Lower leg skin (tissue), 4 donors: ENCODE measurements at regions not wholly inside any gene's neighbourhood (a gene's known extent, or its start where the extent isn't known, plus 50 kb on each side); places are given as distances from the start of the nearest gene placed in this dataset.

Experiments
- DNase-seq, 2 donors: peaks; one replicate each; pipeline ENCODE4 v3.0.0-alpha.2; 2019; ENCODE audit warnings: low spot score in 2 of 2
- H3K4me3 ChIP-seq: fragments of 200-600 bp; sonication (generic); 2 replicates; pipeline ENCODE4 v1.5.1; 2017; ENCODE audit warnings: mild to moderate bottlenecking, low read depth; ENCODE audit not compliant: poor library complexity, severe bottlenecking
- POLR2A ChIP-seq, 2 donors: fragments of 450-650 bp; IDR thresholded peaks; one replicate each; pipeline ENCODE4 v1.6.1; 2016 to 2017; ENCODE audit warnings: antibody characterized with exemption in 2 of 2, mild to moderate bottlenecking in 1 of 2, moderate library complexity in 1 of 2
- WGBS, 2 donors: methylation state at CpG; one replicate each; pipeline ENCODE4 v1.1.5; 2018; 5-methylcytosine and 5-hydroxymethylcytosine counted together
- intact Hi-C: fragments of 100-400 bp; cut with DNase I; formaldehyde crosslinking; loops from one replicate; pipeline ENCODE4 v1.15.0; 2023; ENCODE audit warnings: low total_unique reads
- TF ChIP-seq, protein P1 (sequence below), 3 donors: fragments of 450-650 bp; IDR thresholded peaks; one replicate each; pipeline ENCODE4 v1.5.1; 2016; ENCODE audit warnings: antibody characterized with exemption in 3 of 3, mild to moderate bottlenecking in 3 of 3, moderate library complexity in 2 of 3

DNA sequence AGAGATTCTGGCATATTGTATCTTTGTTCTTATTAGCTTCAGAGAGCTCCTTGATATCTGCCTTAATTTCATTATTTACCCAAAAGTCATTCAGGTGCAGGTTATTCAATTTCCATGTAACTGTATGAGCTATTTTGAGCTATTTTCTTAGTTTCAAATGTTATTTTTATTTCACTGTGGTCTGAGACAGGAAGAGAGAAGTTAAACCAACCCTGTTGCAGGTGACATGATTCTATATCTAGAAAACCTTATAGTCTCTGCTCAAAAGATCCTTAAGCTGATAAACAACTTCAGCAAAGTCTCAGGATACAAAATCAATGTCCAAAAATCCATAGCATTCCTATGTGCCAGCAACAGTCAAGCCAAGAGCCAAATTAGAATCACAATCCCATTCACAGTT is 1644.0 kb upstream of the B3GALT2 start:
- H3K4me3 ChIP-seq, result no peak overlapping the region
- no peak for DNase-seq
- no peak for TF ChIP-seq POLR2A (IDR thresholded peaks at IDR 0.05)
- TF ChIP-seq, protein P1, sequence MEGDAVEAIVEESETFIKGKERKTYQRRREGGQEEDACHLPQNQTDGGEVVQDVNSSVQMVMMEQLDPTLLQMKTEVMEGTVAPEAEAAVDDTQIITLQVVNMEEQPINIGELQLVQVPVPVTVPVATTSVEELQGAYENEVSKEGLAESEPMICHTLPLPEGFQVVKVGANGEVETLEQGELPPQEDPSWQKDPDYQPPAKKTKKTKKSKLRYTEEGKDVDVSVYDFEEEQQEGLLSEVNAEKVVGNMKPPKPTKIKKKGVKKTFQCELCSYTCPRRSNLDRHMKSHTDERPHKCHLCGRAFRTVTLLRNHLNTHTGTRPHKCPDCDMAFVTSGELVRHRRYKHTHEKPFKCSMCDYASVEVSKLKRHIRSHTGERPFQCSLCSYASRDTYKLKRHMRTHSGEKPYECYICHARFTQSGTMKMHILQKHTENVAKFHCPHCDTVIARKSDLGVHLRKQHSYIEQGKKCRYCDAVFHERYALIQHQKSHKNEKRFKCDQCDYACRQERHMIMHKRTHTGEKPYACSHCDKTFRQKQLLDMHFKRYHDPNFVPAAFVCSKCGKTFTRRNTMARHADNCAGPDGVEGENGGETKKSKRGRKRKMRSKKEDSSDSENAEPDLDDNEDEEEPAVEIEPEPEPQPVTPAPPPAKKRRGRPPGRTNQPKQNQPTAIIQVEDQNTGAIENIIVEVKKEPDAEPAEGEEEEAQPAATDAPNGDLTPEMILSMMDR (IDR thresholded peaks at IDR 0.05), result no peak
- intact Hi-C loops, result no loop called here

DNA sequence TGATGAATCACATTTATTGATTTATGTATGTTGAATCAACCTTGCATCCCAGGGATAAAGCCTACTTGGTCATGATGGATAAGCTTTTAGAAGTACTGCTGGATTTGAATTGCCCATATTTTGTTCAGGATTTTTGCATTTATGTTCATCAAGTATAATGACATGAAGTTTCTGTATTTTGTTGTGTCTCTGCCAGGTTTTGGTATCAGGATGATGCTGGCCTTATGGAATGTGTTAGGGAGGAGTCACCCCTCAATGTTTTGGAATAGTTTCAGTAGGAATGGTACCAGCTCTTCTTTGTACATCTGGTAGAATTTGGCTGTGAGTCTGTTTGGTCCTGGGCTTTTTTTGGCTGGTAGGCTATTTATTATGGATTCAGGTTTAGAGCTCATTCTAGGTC is 1643.1 kb upstream of the B3GALT2 start:
- no peak overlapping the region for H3K4me3 ChIP-seq
- intact Hi-C loops, result no loop called here
- DNase-seq, result no peak
- TF ChIP-seq, protein P1 (IDR thresholded peaks at IDR 0.05), result no peak
- no peak for TF ChIP-seq POLR2A (IDR thresholded peaks at IDR 0.05)

DNA sequence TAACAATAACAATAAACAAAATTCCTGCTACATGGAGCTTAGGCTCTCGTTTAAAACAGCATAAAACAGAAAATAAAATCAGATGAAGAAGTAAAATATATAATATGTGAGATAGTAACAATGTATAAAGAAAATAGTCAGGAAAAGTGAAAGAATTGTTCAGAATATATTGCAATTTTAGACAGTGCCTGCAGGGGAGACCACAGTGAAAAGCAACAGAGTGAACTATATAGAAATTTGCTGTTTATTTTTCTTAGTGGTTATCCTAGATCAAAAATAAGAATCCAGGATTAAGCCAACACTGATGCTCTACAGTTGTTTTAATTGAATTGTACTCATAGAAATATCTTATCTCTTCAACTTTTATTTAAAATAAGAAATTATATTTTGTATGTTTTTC is 1639.0 kb upstream of the B3GALT2 start:
- intact Hi-C loops, result no loop called here
- DNase-seq, result no peak
- WGBS, 2 donors, result 47 to 50% methylated on average over 1 of the region's 1 CpG
- H3K4me3 ChIP-seq, result no peak overlapping the region
- no peak for TF ChIP-seq POLR2A (IDR thresholded peaks at IDR 0.05)
- TF ChIP-seq, protein P1 (IDR thresholded peaks at IDR 0.05), result no peak

DNA sequence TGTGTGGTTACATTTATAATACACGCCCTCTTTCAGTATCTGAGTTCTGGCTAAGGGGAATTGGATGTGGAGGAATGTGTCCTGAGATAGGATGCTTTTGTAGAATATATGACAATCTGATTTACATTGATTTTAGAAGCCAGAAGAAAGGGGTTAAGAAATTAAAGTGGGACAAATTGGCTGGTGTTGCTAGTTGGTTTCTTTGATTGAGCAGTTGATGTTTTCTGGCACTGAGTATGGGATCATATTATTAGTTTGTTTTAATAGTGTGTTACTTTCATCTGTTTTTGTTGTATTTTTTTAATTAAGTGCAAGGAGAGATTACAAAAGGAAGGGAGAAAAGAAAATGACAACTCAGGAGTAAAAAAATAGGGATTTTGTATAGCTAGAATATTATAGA is 1634.7 kb upstream of the B3GALT2 start:
- no peak overlapping the region for H3K4me3 ChIP-seq
- no peak for DNase-seq
- 93 to 96% methylated on average over 1 of the region's 1 CpG for WGBS, 2 donors
- no peak for TF ChIP-seq POLR2A (IDR thresholded peaks at IDR 0.05)
- TF ChIP-seq, protein P1 (IDR thresholded peaks at IDR 0.05), result no peak
- intact Hi-C loops, result no loop called here

DNA sequence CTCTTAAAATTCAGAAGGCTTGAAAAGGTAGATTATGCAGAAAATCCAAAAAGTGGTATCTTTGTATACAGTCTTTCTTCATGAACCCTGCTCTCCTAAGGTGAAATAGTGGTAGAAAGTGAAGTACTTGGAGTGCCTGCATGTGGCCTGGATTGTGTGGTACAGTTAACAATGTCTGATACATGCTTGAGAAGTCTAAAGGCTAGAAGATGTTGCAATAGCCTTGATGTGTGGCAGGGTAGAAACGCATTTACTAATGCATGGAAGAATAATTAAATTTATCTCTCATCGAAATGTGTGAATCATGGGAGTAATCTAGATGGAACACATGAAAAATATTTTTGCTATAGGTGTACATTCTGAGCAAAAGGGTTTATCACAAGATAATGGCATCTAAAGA is 1632.3 kb upstream of the B3GALT2 start:
- WGBS, 2 donors, result 77 to 85% methylated on average over 2 of the region's 2 CpGs
- intact Hi-C loops, result no loop called here

DNA sequence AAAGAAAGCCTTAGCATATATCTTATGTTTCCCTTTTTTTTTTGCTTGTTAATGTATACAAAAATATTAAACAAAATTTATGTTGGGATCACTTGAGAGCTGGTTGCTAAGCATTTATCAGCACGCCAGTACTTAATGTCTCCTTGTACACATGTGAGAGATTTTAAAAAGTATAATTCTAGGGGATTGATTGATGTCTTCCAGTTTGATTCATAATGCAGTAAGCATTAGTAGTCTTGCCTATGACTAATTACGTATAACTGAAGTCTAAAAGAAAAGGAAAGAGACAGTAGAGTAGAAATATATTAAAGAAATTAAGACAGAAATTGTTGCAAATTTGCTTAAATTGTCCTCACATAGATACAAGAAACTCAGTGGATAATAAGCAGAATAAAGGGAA is 1630.4 kb upstream of the B3GALT2 start:
- TF ChIP-seq POLR2A (IDR thresholded peaks at IDR 0.05), result no peak
- TF ChIP-seq, protein P1 (IDR thresholded peaks at IDR 0.05), result no peak
- intact Hi-C loops, result no loop called here
- no peak overlapping the region for H3K4me3 ChIP-seq
- 81 to 87% methylated on average over 2 of the region's 2 CpGs for WGBS, 2 donors
- DNase-seq, result no peak

More for the DNA sequence above, 1632.3 kb upstream of the B3GALT2 start:
- TF ChIP-seq, protein P1 (IDR thresholded peaks at IDR 0.05), result no peak
- no peak for TF ChIP-seq POLR2A (IDR thresholded peaks at IDR 0.05)
- no peak overlapping the region for H3K4me3 ChIP-seq
- no peak for DNase-seq
